Chondrocyte (in vitro differentiated cells): ENCODE measurements at regions not wholly inside any gene's neighbourhood (a gene's known extent, or its start where the extent isn't known, plus 50 kb on each side); places are given as distances from the start of the nearest gene placed in this dataset.

Source experiments
- DNase-seq: peaks from one replicate; pipeline ENCODE4 v3.0.0; 2021; ENCODE audit warnings: mixed read lengths, low spot score
- H3K27ac Mint-ChIP-seq: one replicate; pipeline ENCODE4 v1.8.0; 2021; ENCODE audit warnings: mild to moderate bottlenecking, moderate library complexity, mixed read lengths; ENCODE audit not compliant: unreplicated experiment
- H3K27me3 Mint-ChIP-seq: 2 replicates; pipeline ENCODE4 v1.8.0; 2021; ENCODE audit warnings: low read depth, mixed read lengths
- H3K36me3 Mint-ChIP-seq: 2 replicates; pipeline ENCODE4 v1.8.0; 2021; ENCODE audit warnings: low read depth, mixed read lengths
- H3K4me1 Mint-ChIP-seq: 2 replicates; pipeline ENCODE4 v1.8.0; 2021; ENCODE audit warnings: low read depth, mild to moderate bottlenecking, mixed read lengths
- H3K4me3 Mint-ChIP-seq: one replicate; pipeline ENCODE4 v1.8.0; 2021; ENCODE audit warnings: mild to moderate bottlenecking, moderate library complexity, mixed read lengths; ENCODE audit not compliant: unreplicated experiment
- H3K9me3 Mint-ChIP-seq: 2 replicates; pipeline ENCODE4 v1.8.0; 2021; ENCODE audit warnings: low read depth, mixed read lengths
- CTCF ChIP-seq: fragments of 200-600 bp; sonication (generic); IDR thresholded peaks from 2 replicates; pipeline ENCODE4 v1.5.0; 2021; ENCODE audit warnings: antibody characterized with exemption, mild to moderate bottlenecking, moderate library complexity

GRCh38 chr17:71057938-71058337 lies 888.6 kb downstream of the KCNJ2 start:
- H3K4me1 Mint-ChIP-seq = peaks cover 12% of the 10 kb centered on the region
- no peak overlapping the region for H3K27ac Mint-ChIP-seq
- no peak overlapping the region for H3K4me3 Mint-ChIP-seq
- no peak for DNase-seq
- no peaks in the 10 kb centered on the region for H3K27me3 Mint-ChIP-seq
- TF ChIP-seq CTCF = no peak
- peaks cover 2% of the 10 kb centered on the region for H3K36me3 Mint-ChIP-seq
- peaks cover 21% of the 10 kb centered on the region for H3K9me3 Mint-ChIP-seq

- Mint-ChIP-seq H3K9me3 (peaks cover 11% of the 10 kb centered on the region), H3K27me3 (no peaks in the 10 kb centered on the region), H3K4me3 (no peak overlapping the region), H3K4me1 (peaks cover 26% of the 10 kb centered on the region), H3K36me3 (peaks cover 2% of the 10 kb centered on the region), H3K27ac (no peak overlapping the region)
- no peak for DNase-seq
- no peak for TF ChIP-seq CTCF
These were observed 893.8 kb downstream of the KCNJ2 start for GRCh38 chr17:71063127-71063526.

DNA sequence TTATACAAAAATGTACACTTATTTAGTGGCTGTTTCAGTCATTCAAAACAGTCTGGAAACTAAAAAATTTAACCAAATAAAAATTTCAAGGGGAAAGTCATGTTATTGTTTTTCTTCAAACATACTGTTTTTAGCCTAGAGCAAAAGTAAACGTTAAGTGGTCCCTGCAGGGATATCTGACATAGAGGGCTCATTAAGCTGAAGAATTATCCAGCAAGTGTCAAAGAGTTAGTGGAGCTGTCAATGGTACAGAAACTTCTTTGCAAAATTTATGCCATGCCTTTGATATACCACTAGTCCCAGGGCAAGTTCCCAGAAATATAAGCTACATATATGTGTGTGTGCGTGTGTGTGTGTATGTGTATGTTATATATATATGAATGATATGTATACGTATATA lies 894.2 kb downstream of the KCNJ2 start:
- peaks cover 26% of the 10 kb centered on the region for H3K4me1 Mint-ChIP-seq
- H3K27me3 Mint-ChIP-seq = no peaks in the 10 kb centered on the region
- H3K4me3 Mint-ChIP-seq = no peak overlapping the region
- DNase-seq = no peak
- TF ChIP-seq CTCF = no peak
- peaks cover 11% of the 10 kb centered on the region for H3K9me3 Mint-ChIP-seq
- H3K27ac Mint-ChIP-seq = no peak overlapping the region
- H3K36me3 Mint-ChIP-seq = peaks cover 2% of the 10 kb centered on the region

DNA sequence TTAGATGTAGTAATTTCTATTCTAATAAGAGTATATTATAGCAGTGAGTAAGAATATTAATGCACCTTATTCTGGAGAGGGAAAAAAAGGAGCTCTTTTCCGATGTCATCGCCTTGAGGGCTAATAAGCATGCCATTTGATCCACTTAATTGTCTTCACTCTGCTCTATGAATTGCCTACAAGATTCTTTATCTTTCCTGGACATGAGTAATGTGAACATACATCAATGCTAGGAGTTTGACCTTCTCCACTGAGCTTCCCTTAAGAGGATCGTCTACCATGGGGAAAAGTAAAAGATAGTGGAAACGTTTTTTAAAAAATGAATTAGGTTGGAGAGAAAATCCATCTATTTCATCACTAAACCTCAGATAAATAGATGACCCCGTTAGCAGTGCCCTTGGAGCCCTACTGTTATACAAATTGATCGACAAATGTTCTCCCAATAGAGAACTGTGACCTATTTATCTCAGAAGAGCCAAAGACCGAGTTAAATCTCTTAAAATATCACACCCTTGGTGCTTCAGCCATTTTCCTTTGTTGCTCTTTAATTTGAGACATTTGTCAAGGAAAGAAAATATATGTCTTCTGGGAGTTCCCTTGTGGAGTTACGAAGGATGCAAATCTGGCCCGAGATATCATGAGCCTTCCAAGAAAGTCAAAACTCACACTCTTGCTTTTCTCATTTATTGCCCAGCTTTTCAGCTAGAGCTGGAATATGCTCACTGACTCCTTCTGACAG lies 898.5 kb downstream of the KCNJ2 start:
- no peak for TF ChIP-seq CTCF
- Mint-ChIP-seq H3K27ac (no peak overlapping the region), H3K4me3 (no peak overlapping the region), H3K9me3 (peaks cover 3% of the 10 kb centered on the region), H3K27me3 (no peaks in the 10 kb centered on the region), H3K36me3 (no peaks in the 10 kb centered on the region), H3K4me1 (peaks cover 30% of the 10 kb centered on the region)
- no peak for DNase-seq

- Mint-ChIP-seq H3K9me3 (peaks cover 3% of the 10 kb centered on the region), H3K27ac (no peak overlapping the region), H3K4me1 (peaks cover 25% of the 10 kb centered on the region), H3K4me3 (no peak overlapping the region), H3K27me3 (no peaks in the 10 kb centered on the region), H3K36me3 (no peaks in the 10 kb centered on the region)
- no peak for DNase-seq
- TF ChIP-seq CTCF = no peak
These were observed 899.0 kb downstream of the KCNJ2 start for GRCh38 chr17:71068408-71068750.
